ENCODE measurements at regions not wholly inside any gene's neighbourhood (a gene's known extent, or its start where the extent isn't known, plus 50 kb on each side); places are given as distances from the start of the nearest gene placed in this dataset.

GRCh38 chr10:25698638-25699037, 235.4 kb upstream of the MYO3A start:
- TF ChIP-seq, protein P1, sequence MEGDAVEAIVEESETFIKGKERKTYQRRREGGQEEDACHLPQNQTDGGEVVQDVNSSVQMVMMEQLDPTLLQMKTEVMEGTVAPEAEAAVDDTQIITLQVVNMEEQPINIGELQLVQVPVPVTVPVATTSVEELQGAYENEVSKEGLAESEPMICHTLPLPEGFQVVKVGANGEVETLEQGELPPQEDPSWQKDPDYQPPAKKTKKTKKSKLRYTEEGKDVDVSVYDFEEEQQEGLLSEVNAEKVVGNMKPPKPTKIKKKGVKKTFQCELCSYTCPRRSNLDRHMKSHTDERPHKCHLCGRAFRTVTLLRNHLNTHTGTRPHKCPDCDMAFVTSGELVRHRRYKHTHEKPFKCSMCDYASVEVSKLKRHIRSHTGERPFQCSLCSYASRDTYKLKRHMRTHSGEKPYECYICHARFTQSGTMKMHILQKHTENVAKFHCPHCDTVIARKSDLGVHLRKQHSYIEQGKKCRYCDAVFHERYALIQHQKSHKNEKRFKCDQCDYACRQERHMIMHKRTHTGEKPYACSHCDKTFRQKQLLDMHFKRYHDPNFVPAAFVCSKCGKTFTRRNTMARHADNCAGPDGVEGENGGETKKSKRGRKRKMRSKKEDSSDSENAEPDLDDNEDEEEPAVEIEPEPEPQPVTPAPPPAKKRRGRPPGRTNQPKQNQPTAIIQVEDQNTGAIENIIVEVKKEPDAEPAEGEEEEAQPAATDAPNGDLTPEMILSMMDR (IDR thresholded peaks at IDR 0.05) = no peak
- TF ChIP-seq POLR2A (IDR thresholded peaks at IDR 0.05) = no peak
